GM13976 (cell line): ENCODE measurements at regions not wholly inside any gene's neighbourhood (a gene's known extent, or its start where the extent isn't known, plus 50 kb on each side); places are given as distances from the start of the nearest gene placed in this dataset.
A peak's percentile ranks its signal among the peaks of the same experiment; 100 is the strongest.

Experiments used
- DNase-seq: peaks from one replicate; pipeline ENCODE4 v3.0.0; 2012; ENCODE audit warnings: low spot score
- in situ Hi-C: fragments of 300-500 bp; cut with MboI; formaldehyde crosslinking; loops from one replicate; pipeline ENCODE4 v1.12.0; 2022; ENCODE audit warnings: low sequenced_read_pairs, mixed read lengths, inconsistent platforms; ENCODE audit not compliant: unreplicated experiment
- TF ChIP-seq, protein P1 (sequence below): IDR thresholded peaks from 2 replicates; pipeline ENCODE4 v1.5.1; 2012; ENCODE audit warnings: borderline replicate concordance, mild to moderate bottlenecking; ENCODE audit not compliant: insufficient read depth; ENCODE audit errors: extremely low read depth, missing control alignments, control extremely low read depth

DNA sequence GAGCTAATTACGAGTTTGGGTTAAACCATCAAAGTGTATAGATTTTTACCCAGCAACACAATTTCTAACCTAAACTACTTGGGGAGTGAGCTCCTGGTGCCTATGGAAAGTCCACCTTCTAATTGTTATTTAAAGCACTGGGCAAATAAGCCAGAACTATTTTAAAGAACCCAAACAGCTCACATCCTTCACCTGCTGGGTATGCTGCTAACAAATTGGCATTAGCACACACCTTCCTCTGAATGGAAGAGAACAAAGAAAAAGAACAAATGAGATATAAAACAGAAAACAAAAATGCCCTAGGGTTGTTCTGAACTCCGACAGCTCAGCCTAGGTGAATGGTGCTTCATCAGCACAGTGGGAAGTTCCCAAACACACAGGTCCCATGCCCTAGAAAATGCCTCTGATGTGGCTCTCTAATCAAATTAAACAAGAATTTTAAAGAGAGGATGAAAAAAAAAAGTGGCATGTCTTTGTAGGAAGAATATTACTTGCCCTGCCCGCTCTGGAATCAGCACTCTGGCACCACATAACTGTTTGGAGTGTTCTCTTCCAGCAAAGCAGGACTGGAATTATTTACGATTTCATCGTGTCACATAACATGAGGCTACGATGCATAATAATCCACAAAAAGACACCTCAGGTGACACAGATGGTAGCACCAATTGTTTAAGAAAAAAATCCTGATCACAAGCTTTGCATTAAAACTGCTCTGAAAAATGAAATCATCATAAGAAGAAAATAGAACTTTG lies 334.4 kb downstream of the GBE1 start:
- TF ChIP-seq, protein P1, sequence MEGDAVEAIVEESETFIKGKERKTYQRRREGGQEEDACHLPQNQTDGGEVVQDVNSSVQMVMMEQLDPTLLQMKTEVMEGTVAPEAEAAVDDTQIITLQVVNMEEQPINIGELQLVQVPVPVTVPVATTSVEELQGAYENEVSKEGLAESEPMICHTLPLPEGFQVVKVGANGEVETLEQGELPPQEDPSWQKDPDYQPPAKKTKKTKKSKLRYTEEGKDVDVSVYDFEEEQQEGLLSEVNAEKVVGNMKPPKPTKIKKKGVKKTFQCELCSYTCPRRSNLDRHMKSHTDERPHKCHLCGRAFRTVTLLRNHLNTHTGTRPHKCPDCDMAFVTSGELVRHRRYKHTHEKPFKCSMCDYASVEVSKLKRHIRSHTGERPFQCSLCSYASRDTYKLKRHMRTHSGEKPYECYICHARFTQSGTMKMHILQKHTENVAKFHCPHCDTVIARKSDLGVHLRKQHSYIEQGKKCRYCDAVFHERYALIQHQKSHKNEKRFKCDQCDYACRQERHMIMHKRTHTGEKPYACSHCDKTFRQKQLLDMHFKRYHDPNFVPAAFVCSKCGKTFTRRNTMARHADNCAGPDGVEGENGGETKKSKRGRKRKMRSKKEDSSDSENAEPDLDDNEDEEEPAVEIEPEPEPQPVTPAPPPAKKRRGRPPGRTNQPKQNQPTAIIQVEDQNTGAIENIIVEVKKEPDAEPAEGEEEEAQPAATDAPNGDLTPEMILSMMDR, result no peak
- no peak for DNase-seq
- in situ Hi-C loops, result no loop called here

DNA sequence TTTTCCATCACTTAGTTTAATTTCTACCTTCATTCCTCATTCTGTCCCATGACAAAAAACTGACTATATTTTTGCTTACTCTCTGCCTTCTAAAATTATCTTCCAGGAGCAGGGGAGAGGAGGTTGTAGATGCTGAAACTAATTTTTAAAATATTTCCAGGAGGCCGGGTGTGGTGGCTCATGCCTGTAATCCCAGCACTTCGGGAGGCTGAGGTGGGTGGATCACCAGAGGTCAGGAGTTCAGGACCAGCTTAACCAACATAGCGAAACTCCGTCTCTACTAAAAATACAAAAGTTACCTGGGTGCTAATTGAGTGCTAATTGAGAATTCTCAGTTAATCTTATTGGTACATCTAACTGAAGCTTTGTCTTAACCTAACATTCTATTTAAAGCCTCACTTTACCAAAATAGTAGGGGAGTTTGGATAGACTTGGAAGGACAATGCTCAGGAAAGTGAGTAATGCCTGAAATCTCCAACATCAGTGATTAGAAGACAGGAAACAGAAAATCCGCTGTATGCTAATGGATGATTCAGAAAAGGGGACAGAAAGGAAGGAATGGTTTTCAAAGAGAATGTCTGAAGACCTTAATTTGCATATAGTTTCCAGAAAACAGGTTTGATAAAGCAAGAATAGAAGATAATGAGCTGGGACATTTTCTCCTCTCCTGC lies 336.1 kb downstream of the GBE1 start:
- TF ChIP-seq, protein P1, result no peak
- in situ Hi-C loops, result no loop called here
- no peak for DNase-seq

DNA sequence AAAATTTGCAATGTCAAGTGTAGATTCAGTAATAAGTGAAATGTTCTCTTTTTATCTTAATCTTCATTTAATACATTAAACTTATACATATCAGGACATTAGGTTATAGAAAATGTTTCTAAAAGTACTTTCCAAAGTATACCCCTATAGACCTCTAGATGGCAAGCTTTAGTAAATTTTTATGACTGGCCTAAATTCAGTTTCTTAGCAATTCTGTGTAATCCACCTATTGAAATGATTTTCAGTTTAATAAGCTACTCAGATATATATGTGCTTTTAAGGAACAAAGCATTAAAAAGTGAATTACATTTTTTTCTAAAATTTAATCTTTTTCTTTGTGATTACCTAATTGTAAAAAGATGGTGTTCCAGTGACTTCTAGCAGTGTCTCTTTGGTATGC lies 342.2 kb downstream of the GBE1 start:
- TF ChIP-seq, protein P1, result no peak
- peak; percentile 11 for DNase-seq
- in situ Hi-C loops, result no loop called here

DNA sequence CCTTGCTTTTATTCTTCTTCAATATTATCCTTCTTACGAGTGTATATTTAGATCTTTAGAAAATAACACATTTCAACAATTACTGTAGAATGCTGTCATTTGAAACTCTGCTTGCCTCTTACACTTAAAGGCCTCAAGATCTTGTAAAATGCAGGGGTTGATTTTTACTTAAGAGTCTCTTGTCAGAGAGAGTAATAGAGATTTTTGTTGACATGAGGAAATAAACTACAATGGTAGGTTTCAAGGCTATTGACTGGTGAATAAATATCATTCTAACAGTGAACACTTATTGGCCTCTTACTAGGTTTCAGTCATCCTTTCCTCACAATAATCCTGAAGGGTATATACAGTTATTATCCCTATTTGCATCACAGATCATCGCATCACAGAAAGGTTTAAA lies 344.6 kb downstream of the GBE1 start:
- in situ Hi-C loops, result no loop called here
- DNase-seq, result no peak
- TF ChIP-seq, protein P1, result no peak

DNA sequence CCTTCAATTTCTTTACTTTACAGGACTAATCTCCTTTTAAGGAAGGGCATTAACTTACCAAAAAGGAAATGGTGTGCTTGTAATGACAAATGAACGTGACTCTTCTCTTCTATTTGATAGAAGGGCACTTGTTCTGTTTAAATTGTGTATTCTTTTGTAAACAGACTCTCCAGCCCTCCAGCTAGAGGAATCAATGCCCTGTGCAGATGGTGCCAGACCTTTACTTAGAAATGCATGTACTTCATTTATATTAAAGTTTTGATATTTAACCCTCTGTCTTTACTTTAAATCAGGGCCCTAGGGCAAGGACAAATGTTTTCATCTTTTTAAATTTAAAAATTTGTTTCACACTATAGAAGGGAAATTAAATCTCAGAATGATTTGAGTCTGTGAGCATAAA lies 355.1 kb downstream of the GBE1 start:
- in situ Hi-C loops, result no loop called here
- no peak for DNase-seq
- TF ChIP-seq, protein P1, result no peak

DNA sequence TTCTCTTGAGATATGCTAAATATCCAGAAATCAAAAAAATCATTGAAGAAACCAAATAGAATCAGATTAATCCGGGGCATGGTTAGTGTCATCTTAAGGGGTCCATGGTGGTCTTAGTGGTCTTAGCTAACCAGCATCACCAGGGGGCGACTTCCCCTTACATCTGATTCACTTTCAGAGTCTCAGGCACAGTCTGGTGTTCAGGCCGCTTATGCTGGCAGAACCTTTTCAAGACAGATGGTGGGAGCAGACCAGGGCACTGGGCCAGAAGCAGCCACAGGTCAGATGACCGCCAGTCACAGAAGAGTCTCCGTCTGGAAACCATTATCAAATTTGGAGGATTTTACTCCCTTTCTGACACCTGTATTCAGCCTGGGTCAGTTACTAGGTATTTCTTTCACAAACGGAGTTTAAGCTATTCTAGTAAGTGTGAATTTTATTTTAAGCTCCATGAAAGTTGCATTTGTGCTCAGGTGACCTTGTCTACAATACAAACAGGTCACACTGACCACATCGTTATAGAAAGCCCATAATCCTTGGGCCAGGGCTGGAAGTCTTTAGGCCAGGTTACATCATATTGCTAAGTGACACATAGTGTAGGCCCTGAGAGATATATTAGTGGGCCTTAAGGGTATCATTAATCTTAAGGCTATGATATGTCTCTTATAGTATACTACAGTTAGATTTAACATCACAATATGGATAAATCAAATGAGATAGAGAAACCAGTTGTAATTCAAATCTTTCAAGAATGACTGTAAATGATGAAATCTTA lies 365.5 kb downstream of the GBE1 start:
- TF ChIP-seq, protein P1, result no peak
- no peak for DNase-seq
- in situ Hi-C loops, result no loop called here
